Erythroblast (primary cell): ENCODE measurements at regions not wholly inside any gene's neighbourhood (a gene's known extent, or its start where the extent isn't known, plus 50 kb on each side); places are given as distances from the start of the nearest gene placed in this dataset.

ENCODE experiments used
- GATA1 ChIP-seq: IDR thresholded peaks from 2 replicates; pipeline ENCODE4 v1.6.1; 2011; ENCODE audit warnings: low read depth, mild to moderate bottlenecking, control low read depth, low read length, moderate library complexity
- POLR2A ChIP-seq: IDR thresholded peaks from 2 replicates; pipeline ENCODE4 v1.6.1; 2011; ENCODE audit warnings: mild to moderate bottlenecking, low read length

GRCh38 chr10:78730754-78731153, 338.0 kb upstream of the ZMIZ1 start:
- TF ChIP-seq POLR2A (no peak), GATA1 (no peak)
